GM12878 (cell line): ENCODE measurements at regions not wholly inside any gene's neighbourhood (a gene's known extent, or its start where the extent isn't known, plus 50 kb on each side); places are given as distances from the start of the nearest gene placed in this dataset.

ENCODE experiments used
- ATF3 ChIP-seq: IDR thresholded peaks from 2 replicates; pipeline ENCODE4 v1.6.1; 2011; ENCODE audit warnings: low read depth, mild to moderate bottlenecking, low read length, moderate library complexity, borderline replicate concordance; ENCODE audit errors: extremely low read depth
- ATF7 ChIP-seq: fragments of 450-650 bp; IDR thresholded peaks from 2 replicates; pipeline ENCODE4 v1.6.1; 2016; ENCODE audit warnings: low read depth, mild to moderate bottlenecking
- BCL11A ChIP-seq: IDR thresholded peaks from 2 replicates; pipeline ENCODE4 v1.6.1; 2011; ENCODE audit warnings: low read depth, low read length
- BRCA1 ChIP-seq: IDR thresholded peaks from 2 replicates; pipeline ENCODE4 v1.6.1; 2011; ENCODE audit warnings: low read depth, low read length, improper control_type of control experiment
- E4F1 ChIP-seq: fragments of 450-650 bp; IDR thresholded peaks from 2 replicates; pipeline ENCODE4 v1.6.1; 2018; ENCODE audit warnings: borderline replicate concordance, mild to moderate bottlenecking; ENCODE audit not compliant: partially characterized antibody
- FOXK2 ChIP-seq: fragments of 450-650 bp; IDR thresholded peaks from 2 replicates; pipeline ENCODE4 v1.6.1; 2017; ENCODE audit warnings: mild to moderate bottlenecking, moderate library complexity
- KDM1A ChIP-seq: fragments of 200-600 bp; sonication (generic); IDR thresholded peaks from 2 replicates; pipeline ENCODE4 v1.6.1; 2016; ENCODE audit warnings: borderline replicate concordance
- MEF2B ChIP-seq: fragments of 450-650 bp; IDR thresholded peaks from 2 replicates; pipeline ENCODE4 v1.6.1; 2018; ENCODE audit warnings: mild to moderate bottlenecking, moderate library complexity; ENCODE audit not compliant: partially characterized antibody, poor library complexity, severe bottlenecking
- NR2F1 ChIP-seq: fragments of 450-650 bp; conservative IDR thresholded peaks from 2 replicates; pipeline ENCODE4 v1.6.1; 2017; ENCODE audit warnings: mild to moderate bottlenecking
- PAX8 ChIP-seq: fragments of 450-650 bp; IDR thresholded peaks from 2 replicates; pipeline ENCODE4 v1.6.1; 2017; ENCODE audit warnings: mild to moderate bottlenecking, moderate library complexity
- RELA ChIP-seq: fragments of 450-650 bp; IDR thresholded peaks from 2 replicates; pipeline ENCODE4 v1.8.0; 2014; ENCODE audit warnings: borderline replicate concordance; ENCODE audit not compliant: partially characterized antibody
- SMAD5 ChIP-seq: IDR thresholded peaks from 2 replicates; pipeline ENCODE4 v1.6.1; 2016; ENCODE audit warnings: antibody characterized with exemption, low read depth
- TBL1XR1 ChIP-seq: IDR thresholded peaks from 2 replicates; pipeline ENCODE4 v1.6.1; 2012; ENCODE audit warnings: low read depth, low read length, improper control_type of control experiment
- USF1 ChIP-seq: IDR thresholded peaks from 2 replicates; pipeline ENCODE4 v1.6.1; 2011; ENCODE audit warnings: borderline replicate concordance, low read depth, mild to moderate bottlenecking, moderate library complexity, mixed read lengths, low read length; ENCODE audit not compliant: insufficient read depth; ENCODE audit errors: extremely low read length
- WRNIP1 ChIP-seq: IDR thresholded peaks from 2 replicates; pipeline ENCODE4 v1.6.1; 2011; ENCODE audit warnings: low read depth, low read length, improper control_type of control experiment, borderline replicate concordance
- YY1 ChIP-seq: IDR thresholded peaks from 2 replicates; pipeline ENCODE4 v1.6.1; 2011; ENCODE audit warnings: low read depth, mild to moderate bottlenecking, low read length
- ZBTB40 ChIP-seq: fragments of 450-650 bp; IDR thresholded peaks from 2 replicates; pipeline ENCODE4 v1.6.1; 2016; ENCODE audit warnings: mild to moderate bottlenecking, moderate library complexity, borderline replicate concordance
- ZNF274 ChIP-seq: IDR thresholded peaks from one replicate; pipeline ENCODE4 v1.8.0; 2011; ENCODE audit not compliant: insufficient read length, insufficient read depth
- ZNF384 ChIP-seq: IDR thresholded peaks from 2 replicates; pipeline ENCODE4 v1.6.1; 2012; ENCODE audit warnings: low read depth, mild to moderate bottlenecking, low read length, improper control_type of control experiment, borderline replicate concordance
- ZNF592 ChIP-seq: fragments of 450-650 bp; IDR thresholded peaks from 2 replicates; pipeline ENCODE4 v1.6.1; 2017; ENCODE audit warnings: mild to moderate bottlenecking, moderate library complexity

- no peak for TF ChIP-seq PAX8
- no peak for TF ChIP-seq USF1
- no peak for TF ChIP-seq ATF3
- no peak for TF ChIP-seq ZBTB40
- TF ChIP-seq MEF2B: peak; percentile 65
- TF ChIP-seq ZNF274: no peak
- no peak for TF ChIP-seq ZNF592
- TF ChIP-seq YY1: no peak
- TF ChIP-seq ATF7: peak; percentile 40; the same call in 1 of the 2 replicates
- TF ChIP-seq BRCA1: no peak
- no peak for TF ChIP-seq KDM1A
- no peak for TF ChIP-seq NR2F1
- no peak for TF ChIP-seq WRNIP1
- 0 out of 2 replicates have a peak, but pooled peaks have one; percentile 44 for TF ChIP-seq ZNF384
- no peak for TF ChIP-seq E4F1
- TF ChIP-seq RELA: no peak
- TF ChIP-seq TBL1XR1: no peak
- no peak for TF ChIP-seq BCL11A
- TF ChIP-seq FOXK2: no peak
- no peak for TF ChIP-seq SMAD5
These were observed 72.1 kb upstream of the CAB39 start (continued) for GRCh38 chr2:230640540-230641011.
